Hematopoietic multipotent progenitor cell treated with erythropoietin and hydrocortisone succinate and interleukin-3 and kit ligand, for 15 days (in vitro differentiated cells): ENCODE measurements at regions not wholly inside any gene's neighbourhood (a gene's known extent, or its start where the extent isn't known, plus 50 kb on each side); places are given as distances from the start of the nearest gene placed in this dataset.
"Not testable (repeated sequence)": the region's sequence is repeated elsewhere in the genome, so short reads cannot be mapped to it uniquely, and the experiment has no call there.

Experiments
- DNase-seq: peaks from one replicate; pipeline ENCODE4 v3.0.0-alpha.2; 2015; ENCODE audit warnings: low spot score

DNA sequence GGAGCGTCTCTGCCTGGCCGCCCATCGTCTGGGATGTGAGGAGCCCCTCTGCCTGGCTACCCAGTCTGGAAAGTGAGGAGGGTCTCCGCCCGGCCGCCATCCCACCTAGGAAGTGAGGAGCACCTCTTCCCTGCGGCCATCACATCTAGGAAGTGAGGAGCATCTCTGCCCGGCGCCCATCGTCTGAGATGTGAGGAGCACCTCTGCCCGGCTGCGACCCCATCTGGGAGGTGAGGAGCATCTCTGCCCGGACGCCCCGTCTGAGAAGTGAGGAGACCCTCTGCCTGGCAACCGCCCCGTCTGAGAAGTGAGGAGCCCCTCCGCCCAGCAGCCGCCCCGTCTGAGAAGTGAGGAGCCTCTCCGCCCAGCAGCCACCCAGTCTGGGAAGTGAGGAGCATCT lies 84.5 kb downstream of the IDS start:
- DNase-seq = not testable (repeated sequence)

DNA sequence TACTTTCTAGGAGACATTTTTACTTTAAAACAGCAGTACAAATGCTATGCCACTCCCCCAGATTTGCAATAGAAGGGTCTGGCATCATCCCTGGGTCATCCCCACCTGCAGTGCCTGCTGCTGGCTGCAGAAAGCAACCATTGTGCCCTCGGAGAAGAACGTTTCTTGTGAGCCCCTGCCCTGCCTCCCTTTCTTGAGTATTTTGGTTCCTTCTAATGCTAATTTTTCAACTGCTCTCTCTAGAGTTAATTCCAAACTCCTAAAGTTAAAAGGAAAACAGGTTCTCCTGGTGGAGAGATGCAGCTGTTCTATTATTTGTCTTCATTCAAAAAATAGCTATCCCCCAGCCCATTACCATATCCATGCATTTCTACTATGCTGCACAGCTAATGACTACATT lies 107.1 kb downstream of the IDS start:
- DNase-seq = no peak

DNA sequence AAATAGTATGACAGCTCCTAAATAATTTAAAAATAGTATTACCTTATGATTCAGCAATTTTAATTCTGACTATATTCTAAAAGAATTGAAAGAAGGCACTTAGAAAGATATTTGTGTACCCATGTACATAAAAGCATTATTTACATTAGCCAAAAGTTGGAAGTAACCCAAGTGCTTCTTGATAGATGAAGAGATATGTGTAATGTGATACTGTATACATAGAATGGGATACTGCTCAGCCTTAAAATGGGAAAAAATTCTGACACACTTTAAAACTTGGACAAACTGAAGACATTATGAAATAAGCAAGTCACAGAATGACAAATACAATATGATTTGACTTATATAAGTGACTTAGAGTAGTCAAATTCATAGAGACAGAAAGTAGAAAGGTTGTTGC lies 112.2 kb downstream of the IDS start:
- no peak for DNase-seq

DNA sequence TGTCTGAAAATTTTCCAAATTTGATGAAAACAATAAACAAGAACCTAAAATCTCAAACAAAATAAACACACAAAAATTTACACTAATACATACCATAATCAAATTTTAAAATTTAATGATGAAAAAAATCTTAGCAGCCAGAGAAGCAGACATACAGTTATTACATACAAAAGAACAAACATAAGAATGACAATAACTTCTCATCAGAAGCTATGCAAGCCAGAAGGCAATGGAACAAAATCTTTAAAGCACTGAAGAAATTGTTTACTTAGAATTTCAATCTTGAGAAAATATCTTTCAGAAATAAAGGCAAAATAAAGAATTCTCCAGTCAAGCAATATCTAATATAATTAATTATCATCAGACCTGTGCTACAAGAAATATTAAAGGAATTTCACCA lies 121.3 kb downstream of the IDS start:
- no peak for DNase-seq

DNA sequence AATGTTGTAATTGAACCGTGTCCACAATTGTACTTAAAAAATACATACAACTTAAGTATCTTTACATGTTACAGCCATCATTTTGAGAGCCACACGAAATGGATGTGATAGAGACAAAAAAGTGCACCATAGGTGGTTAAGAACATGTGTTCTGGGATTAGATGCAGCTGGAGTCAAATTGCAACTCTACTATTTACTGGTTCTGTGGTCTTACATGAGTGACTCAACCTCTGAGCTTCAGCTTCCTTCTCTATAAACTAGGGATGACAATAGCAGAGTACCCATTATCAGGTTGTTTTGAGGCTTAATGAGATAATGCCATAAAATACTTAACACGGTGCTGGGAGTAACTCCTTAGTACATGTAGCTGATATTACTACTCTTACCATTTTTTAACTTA lies 130.4 kb downstream of the IDS start:
- no peak for DNase-seq

DNA sequence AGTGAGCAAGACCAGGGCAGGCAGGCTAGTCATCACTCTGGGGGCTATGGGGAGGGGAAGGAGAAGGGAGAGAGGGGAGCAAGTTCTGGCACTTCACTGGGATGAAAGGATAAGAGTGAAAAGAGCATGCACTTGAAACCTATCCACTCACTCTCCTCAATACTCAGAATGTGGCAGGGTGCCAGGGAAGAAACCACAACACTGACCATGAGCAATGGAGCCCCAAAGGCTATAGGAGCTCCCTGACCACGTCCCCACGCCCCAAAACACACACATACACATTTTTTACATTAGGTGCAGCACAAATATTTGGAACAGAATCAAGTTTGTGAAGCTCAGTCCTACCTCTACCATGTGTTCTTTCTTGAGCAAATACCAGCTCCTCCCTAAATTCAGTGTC lies 132.2 kb downstream of the IDS start:
- DNase-seq = no peak

DNA sequence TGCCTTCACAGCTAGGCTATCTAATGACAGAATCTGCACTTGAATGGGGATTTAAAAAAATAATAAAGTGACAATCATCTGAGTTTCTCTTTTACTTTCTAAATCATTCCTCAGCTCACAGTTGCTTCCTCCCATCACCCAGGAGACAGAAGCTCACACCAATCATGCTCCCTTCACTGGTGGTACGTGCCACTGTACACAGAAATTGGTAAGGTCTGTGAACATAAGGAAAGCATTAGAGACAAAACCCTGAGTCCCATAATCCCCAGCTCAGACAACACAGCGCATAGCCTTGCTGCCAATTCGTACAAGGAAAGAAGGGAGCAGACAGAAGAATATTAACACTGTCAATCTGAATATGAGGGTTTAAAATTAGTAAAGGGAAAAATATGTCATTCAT lies 133.1 kb downstream of the IDS start:
- no peak for DNase-seq

DNA sequence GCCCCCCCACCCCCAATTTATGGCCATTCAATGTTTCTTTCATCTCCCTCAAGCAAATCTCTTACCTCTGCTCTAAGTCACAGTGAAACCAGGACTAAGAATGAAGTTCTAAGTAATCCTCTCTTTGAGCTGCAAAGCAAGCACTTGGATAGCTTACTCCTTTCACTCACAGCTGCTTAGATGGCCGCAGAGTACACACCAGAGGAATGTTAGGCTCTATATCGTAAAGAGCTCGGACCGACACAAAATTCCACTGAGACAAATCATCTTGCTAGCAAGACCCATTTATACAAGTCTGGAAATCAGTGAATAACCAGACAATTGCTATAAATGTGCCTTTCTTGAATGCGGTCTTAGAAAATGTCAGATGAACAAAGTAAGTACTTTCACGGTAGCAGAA lies 135.0 kb downstream of the IDS start:
- no peak for DNase-seq

DNA sequence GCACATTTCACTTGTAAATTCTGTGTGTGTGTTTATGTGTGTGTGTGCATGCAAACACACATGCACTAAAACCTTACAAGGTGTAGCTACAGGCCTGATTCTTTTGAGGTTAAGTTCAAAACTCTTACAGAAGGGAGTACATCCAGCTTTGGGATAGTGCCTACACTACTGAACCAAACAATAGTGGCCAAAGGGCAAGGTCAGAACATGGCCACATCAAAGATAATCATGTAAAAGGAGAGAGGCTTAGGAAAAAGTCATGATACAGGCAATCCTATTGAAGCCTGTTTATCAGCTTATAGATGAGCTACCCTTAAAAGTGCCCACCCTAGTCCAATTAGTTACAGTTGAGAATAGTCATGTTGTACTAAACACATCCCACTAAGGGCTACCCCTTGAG lies 139.6 kb downstream of the IDS start:
- no peak for DNase-seq

DNA sequence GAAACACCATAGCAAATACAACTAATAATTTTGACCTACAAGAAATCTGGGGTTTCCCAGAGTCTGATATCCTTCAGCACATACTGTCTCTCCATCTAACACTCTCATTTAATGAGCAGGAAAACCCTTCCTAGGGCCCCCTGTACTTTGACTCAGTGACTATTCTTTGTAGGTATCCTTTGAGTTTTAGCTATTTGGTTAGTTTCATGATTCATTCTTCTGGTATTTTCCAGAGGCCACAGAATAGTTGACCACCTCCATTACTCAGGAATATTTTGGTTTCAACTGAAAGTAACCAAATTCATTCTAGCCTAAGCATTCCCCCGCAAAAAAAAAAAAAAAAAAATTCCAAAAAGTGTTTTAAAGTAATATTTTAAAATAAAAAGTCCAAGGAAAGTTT lies 140.0 kb downstream of the IDS start:
- no peak for DNase-seq

DNA sequence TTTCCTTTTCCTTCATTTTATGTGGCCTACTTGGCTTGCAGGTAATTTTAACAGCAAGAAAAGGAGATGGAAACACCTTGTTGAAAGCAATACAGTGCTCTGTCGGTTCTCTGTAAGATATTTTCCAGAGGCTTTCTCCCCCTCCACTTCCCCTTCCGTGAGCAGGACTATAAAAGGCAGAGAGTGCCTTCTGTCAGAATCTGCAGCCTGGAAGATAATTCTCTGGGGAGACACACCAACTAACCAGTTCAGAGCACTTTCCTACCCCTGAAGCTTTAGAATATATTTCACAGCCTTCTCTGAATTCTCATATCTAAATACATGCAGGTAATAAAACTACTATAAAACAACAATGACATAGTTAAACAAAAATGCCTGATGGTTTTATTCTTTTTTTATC lies 141.1 kb downstream of the IDS start:
- DNase-seq = no peak

DNA sequence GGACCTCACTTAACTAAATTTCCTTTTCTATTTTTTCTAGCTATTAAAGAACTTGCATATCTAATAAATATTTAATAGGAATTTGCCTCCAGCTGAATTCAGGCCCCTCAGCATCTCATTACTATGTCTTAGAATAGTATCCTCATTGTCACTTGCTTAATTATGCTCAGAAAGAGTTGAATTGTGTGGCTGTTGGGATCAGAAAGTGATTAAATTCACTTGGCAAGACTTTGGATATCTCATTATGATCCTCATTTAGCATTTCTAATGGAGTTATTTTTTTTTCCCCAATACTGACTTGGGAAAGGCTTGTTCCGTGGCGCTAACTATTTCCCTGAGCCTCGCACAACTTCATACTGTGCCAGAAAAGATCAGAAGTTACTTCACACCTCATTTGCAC lies 158.8 kb downstream of the IDS start:
- no peak for DNase-seq

DNA sequence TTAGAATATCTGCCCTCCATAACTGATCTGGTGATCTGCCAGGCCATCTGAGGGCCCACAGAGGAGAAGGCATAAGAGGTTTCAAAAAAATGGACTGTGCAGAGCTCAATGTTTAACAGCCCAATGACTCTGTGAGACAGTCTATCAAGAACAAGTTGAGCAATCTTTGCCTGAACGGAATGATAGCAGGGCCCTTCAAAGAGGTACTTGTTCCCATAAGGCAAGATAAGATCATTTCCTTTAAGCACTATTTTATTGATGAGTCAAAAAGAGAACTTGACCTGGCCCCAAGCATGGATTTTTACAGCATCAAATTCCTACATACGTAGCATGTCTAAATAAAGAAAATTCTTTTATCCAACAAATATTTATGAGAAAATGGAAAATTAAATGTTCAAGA lies 182.8 kb downstream of the IDS start:
- DNase-seq = no peak

DNA sequence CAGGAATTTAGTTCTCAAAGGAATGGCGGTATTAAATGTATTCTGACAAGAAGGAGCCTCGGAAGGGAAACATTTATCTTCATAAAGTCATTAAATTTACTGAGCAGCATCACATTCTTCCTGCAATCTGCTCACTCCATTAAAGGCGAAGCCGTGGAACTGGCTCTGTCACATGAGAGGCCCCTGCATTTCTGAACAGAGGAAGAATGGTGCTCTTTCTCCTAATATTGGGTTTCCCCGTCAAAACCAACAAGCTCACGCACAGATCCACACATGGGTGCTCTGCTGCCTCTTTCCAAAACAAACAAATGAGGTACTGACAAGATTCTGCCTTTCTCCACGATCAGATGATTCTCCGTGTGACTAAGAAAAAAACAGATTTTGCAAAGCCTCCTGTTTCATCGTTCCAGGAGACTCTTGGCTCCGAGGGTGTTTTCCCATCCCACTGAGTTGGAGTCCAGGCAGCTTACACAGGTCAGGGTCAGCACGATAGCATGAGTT lies 191.2 kb downstream of the IDS start:
- DNase-seq = no peak

DNA sequence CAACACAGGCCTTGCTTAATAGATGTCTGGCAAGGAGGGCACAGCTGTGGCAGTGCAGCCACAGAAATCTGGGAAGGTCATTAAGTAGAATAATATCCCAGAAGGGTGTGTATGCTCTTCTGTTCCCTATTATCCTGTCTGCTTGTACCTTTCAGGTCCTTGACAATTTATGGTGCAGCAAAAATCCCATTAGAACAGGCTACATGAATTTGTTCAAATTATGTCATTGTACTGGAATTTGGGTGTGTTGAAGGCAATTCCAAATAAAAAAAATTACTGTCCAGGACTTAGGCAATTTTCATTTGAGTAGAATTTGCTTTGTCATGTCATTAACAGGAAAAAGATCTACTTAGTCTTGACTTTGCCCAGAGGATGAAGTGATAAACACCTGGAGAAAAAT lies 192.1 kb downstream of the IDS start:
- no peak for DNase-seq

DNA sequence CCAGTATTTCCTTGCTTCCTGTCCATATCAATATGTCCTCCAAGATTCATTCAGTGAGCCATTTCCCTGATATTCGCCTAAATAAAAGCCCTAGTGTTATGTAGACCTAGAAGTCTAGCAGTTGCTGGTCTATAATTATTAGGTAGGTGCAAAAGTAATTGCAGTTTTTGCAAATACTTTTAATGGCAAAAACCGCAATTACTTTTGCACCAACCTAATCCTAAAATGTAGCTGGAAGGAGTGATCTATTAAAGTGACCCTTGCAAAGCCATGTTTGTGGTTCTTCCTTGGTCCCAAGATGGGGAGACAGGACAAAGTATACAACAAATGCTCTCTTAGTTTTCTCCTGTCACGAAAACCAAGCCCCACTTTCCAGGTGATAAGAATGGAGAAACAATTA lies 193.0 kb downstream of the IDS start:
- no peak for DNase-seq

DNA sequence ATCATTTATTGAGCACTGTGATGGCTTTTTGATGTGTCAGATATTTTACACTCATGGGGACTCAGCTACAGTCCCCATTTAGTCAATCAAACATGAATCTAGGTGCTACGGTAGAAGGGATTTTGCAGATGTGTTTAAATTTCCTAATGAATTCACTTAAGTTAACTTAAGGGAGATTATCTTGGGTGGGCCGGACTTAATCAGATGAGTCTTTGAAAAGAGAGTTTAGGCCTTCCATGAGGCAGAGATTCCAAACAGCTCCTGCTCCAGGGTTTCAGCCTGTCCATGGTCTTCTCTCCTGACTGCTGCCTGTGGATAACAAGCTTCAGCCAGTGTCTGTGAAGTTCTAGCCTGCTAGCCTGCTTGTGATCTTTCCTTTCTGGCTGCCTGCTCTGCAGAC lies 202.4 kb downstream of the IDS start:
- no peak for DNase-seq

DNA sequence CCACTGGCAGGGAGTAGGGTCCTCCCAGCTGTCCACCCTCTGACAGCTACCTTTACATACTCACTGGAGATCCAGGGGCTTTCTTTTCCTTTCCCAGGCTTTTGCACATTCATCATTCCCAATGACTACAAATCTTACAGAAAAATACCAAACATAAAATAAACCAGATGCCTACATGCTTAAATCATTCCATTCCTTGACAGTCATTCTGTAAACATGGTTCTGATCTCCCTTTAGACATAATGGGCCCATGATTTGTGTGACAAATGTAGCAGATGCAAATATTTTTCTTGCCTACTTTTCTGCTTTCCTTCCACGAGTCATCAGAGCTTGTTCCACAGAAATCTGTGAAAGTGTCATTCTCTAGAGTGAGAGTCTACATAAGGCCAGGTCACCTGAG lies 207.0 kb downstream of the IDS start:
- no peak for DNase-seq

DNA sequence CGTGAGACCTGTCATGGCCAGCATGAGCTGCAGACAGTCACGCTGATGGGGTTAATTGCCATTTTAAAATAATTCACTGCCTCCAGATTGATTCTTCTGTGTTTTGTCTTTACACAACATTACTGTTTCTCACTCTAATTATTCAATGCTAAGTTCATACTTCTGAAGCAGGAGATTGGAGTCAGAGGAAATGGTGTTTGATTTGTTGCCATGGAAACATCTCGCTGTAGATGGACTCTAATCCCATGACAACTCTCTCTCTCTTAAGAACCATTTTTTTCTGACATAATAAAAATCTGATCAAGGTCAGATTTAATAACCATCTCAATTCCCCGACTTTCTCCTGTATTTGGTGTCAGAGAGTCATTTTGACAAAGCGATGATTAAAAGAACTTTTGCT lies 209.0 kb downstream of the IDS start:
- DNase-seq = no peak

DNA sequence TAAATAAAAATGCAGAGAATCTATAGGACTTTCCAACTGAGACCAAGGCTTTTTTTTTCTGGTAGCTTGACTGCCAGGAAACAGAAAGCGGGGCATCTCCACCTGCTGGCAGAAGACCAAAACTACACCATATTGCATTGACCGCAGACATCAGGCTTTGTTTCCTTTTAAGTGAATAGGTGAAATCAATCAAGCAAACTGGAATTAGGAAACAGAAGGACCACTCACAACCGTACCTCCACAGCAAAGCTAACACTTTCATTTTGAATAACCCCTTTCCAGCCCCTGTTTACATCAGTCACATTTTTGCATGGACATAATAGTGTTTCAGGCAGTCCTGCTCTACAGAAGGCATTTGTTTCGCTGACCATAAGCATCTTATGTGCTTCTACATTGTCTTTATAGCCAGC lies 218.2 kb downstream of the IDS start:
- DNase-seq = peak; percentile 6

DNA sequence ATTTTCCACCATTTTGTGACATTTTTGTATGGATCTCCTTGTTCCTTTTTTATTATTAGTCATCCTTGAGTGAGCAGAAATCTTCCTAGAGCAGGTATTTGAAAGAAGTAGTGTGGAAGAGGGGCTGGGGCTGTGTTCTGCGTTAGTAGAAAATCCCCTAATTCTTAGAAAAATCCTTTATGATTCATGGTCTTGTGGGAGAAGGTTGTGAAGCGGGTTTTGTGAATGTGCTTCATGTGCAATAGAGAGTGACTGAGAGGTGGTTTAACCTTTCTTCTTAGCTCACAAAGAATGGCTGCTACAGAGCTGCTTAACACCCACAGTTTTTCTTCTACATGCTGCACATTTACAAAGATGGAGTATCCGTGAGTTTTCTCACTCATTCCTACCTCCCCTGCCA lies 220.5 kb downstream of the IDS start:
- DNase-seq = no peak

DNA sequence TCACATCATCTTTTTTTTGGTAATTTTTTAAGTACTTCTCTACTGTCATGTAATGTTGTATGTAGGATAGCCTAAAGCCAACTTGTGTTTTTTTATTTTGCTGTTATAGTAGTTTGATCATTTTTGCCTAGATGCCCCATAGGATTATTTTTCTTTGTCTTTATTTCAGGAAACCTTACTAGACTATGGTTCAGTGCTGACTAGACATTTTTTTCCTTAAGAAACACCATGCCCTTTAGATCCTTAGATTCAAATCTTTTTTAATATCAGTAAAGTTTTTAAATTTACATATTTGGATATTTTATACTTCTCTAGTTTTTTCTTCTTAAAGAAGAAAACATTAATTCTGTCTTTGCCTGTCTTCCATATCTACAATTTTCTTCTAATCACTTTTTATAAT lies 221.3 kb downstream of the IDS start:
- no peak for DNase-seq

DNA sequence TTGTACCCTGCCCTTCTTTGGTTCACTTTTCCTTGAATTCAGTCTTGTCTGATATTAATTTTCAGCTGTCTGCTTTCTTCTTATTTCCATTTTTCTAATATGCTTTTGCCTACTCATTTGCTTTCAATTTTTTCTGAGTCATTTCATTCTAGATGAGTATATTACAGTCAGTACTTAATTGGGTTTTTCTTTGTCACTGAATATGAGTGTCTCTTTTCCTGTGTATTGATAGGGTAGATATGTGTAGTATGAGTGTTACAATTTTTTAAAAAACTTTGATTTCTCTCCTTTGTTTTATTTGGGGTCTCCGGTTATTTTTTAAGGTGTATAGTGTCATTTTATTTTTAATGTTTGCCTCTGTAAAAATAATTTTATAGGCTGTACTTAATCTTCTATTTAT lies 222.2 kb downstream of the IDS start:
- DNase-seq = no peak

DNA sequence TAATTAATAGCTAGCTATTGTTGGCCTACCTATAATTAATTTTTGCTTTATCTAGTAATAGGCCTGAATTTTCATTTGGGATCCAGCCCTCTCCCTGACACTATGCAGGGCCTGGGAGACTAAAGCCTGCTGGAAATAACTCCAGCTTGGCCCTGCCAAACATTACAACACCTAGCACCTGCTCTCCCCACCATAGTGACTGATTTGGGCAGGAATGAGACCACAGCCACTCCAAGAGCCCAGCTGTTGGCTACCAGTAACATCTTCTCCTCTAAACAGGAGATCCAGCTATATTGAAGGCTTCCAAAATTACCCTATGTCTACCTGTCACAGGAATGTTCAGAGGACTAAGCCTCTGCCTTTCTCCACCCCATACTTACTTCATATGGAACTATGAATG lies 225.1 kb downstream of the IDS start:
- DNase-seq = no peak

DNA sequence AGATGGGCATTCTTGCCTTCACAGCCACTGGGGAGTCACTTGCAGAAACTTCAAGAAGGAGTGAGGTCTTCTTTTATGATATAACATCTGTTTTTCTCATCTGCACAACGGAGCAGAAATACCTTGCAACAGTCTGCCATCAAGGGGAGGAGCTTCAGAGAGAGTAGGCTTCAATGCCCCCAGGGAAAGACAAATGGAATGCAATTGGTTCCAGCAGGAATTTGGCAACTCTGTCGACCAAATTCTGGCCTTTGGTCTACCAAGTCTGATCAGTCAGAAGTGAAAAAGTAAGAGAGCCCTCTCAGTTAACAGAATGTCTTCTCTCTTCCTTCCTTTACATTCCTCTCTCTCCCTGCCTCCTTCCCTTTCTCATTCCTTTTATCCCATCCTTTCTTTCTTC lies 229.3 kb downstream of the IDS start:
- no peak for DNase-seq
